Kidney (tissue), 13 donors: ENCODE measurements at regions not wholly inside any gene's neighbourhood (a gene's known extent, or its start where the extent isn't known, plus 50 kb on each side); places are given as distances from the start of the nearest gene placed in this dataset.

Source experiments
- DNase-seq, 5 donors: peaks; one replicate each; pipeline ENCODE4 v3.0.0-alpha.2; 2013 to 2020
- FAIRE-seq: peaks from 2 replicates; lab custom pipeline; 2012; peaks lifted over from hg19 to GRCh38; lab: Jason Lieb, UNC
- H3K27ac ChIP-seq, 2 donors: one replicate each; pipeline ENCODE4 v1.7.0; 2013; ENCODE audit warnings: low read depth in 2 of 2, low read length in 2 of 2, inconsistent platforms in 1 of 2
- H3K27me3 ChIP-seq: one replicate; pipeline ENCODE4 v1.7.1; 2013; ENCODE audit warnings: low read length, inconsistent platforms; ENCODE audit not compliant: control insufficient read depth, insufficient read depth
- H3K36me3 ChIP-seq, 3 donors: one replicate each; pipeline versions ENCODE4 v1.7.0 to v1.7.1; 2013; ENCODE audit warnings: low read length in 3 of 3, control low read depth in 1 of 3, inconsistent platforms in 1 of 3; ENCODE audit not compliant: insufficient read depth in 3 of 3, control insufficient read depth in 2 of 3
- H3K4me1 ChIP-seq, 3 donors: one replicate each; pipeline versions ENCODE4 v1.7.0 to v1.7.1; 2013; ENCODE audit warnings: low read length in 3 of 3, inconsistent platforms in 1 of 3, low read depth in 1 of 3; ENCODE audit not compliant: control insufficient read depth in 2 of 3, insufficient read depth in 2 of 3
- H3K4me3 ChIP-seq, 3 donors: one replicate each; pipeline versions ENCODE4 v1.7.0 to v1.8.1; 2013; ENCODE audit warnings: low read length in 3 of 3, control low read depth in 1 of 3, inconsistent platforms in 1 of 3
- H3K9ac ChIP-seq, 3 donors: one replicate each; pipeline versions ENCODE4 v1.7.0 to v1.7.1; 2013; ENCODE audit warnings: low read length in 3 of 3, control low read depth in 1 of 3, inconsistent platforms in 1 of 3
- H3K9me3 ChIP-seq, 3 donors: one replicate each; pipeline versions ENCODE4 v1.7.0 to v1.7.1; 2013; ENCODE audit warnings: low read length in 3 of 3, control low read depth in 1 of 3, inconsistent platforms in 1 of 3; ENCODE audit not compliant: control insufficient read depth in 2 of 3, insufficient read depth in 1 of 3
- CTCF ChIP-seq: IDR thresholded peaks from 3 replicates; pipeline ENCODE4 v1.5.1; 2012; ENCODE audit warnings: mild to moderate bottlenecking, moderate library complexity, borderline replicate concordance; ENCODE audit not compliant: insufficient read depth; ENCODE audit errors: extremely low read depth
- intact Hi-C: fragments of 100-400 bp; cut with DNase I; formaldehyde crosslinking; loops from one replicate; pipeline ENCODE4 v1.11.1; 2022
- donor health status: control.
- donor health status: control.
- donor health status: control.
- donor health status: control.
- donor health status: control.
- donor health status: DM: yes; HTN: yes; CAD: no.
- donor health status: Normal renal cell carcinoma (clear cell type).

- no peak overlapping the region for H3K9ac ChIP-seq
- peaks cover 0 to 6% (median 3%) of the 10 kb centered on the region in 3 donors for H3K36me3 ChIP-seq
- no peaks in the 10 kb centered on the region for H3K9me3 ChIP-seq
- no peak overlapping the region for H3K27ac ChIP-seq
- TF ChIP-seq CTCF: no peak
- H3K4me3 ChIP-seq: no peak overlapping the region
- FAIRE-seq (no peak), DNase-seq (peak in 1 of 5 donors; percentile 55)
- no peaks in the 10 kb centered on the region for H3K27me3 ChIP-seq
- H3K4me1 ChIP-seq: peaks cover 0 to 15% (median 6%) of the 10 kb centered on the region in 3 donors
- intact Hi-C loops: no loop called here
Measured at GRCh38 chr17:77407321-77408277, 266.8 kb downstream of the SEC14L1 start.

GRCh38 chr17:77408284-77408683, 267.5 kb downstream of the SEC14L1 start:
- Histone ChIP-seq H3K27ac (no peak overlapping the region), H3K4me3 (no peak overlapping the region), H3K9me3 (no peaks in the 10 kb centered on the region), H3K4me1 (peaks cover 0 to 15% (median 6%) of the 10 kb centered on the region in 3 donors), H3K36me3 (peaks cover 0 to 6% (median 3%) of the 10 kb centered on the region in 3 donors), H3K9ac (no peak overlapping the region), H3K27me3 (no peaks in the 10 kb centered on the region)
- DNase-seq (peak in 1 of 5 donors; percentile 69), FAIRE-seq (no peak)
- TF ChIP-seq CTCF: no peak
- intact Hi-C loops: no loop called here

- TF ChIP-seq CTCF: no peak
- intact Hi-C loops: no loop called here
- no peak overlapping the region for H3K27ac ChIP-seq
- H3K27me3 ChIP-seq: no peaks in the 10 kb centered on the region
- no peak for FAIRE-seq
- H3K9ac ChIP-seq: no peak overlapping the region
- DNase-seq: peak in 2 of 5 donors; percentile 41 to 70
- H3K36me3 ChIP-seq: no peaks in the 10 kb centered on the region
- no peaks in the 10 kb centered on the region for H3K9me3 ChIP-seq
- no peak overlapping the region for H3K4me3 ChIP-seq
- H3K4me1 ChIP-seq: peaks cover 0 to 11% (median 5%) of the 10 kb centered on the region in 3 donors
Measured at GRCh38 chr17:77409282-77410161, 268.8 kb downstream of the SEC14L1 start.
